WTC11 (cell line): ENCODE measurements at regions not wholly inside any gene's neighbourhood (a gene's known extent, or its start where the extent isn't known, plus 50 kb on each side); places are given as distances from the start of the nearest gene placed in this dataset.

ENCODE experiments used
- ATAC-seq: fragments of 200-7000 bp; cut with Tn5 transposase; 2 replicates; pipeline ENCODE4 v1.10.0; 2021; ENCODE audit warnings: mild to moderate bottlenecking, moderate library complexity
- CTCF ChIA-PET: fragments of 300-600 bp; sonication (Branson Sonifier 250); formaldehyde crosslinking; loops from one replicate; lab custom pipeline; 2021; ENCODE audit warnings: antibody characterized with exemption; lab: Charles Lee
- POLR2A ChIA-PET: fragments of 350-600 bp; sonication (Branson Sonifier 250); formaldehyde crosslinking; loops from one replicate; lab custom pipeline; 2021; ENCODE audit warnings: antibody characterized with exemption; lab: Charles Lee
- DNase-seq: peaks from one replicate; pipeline ENCODE4 v3.0.0; 2021; ENCODE audit warnings: low spot score
- H3K27ac Mint-ChIP-seq: 2 replicates; pipeline ENCODE4 v1.8.0; 2021; ENCODE audit warnings: mixed read lengths
- H3K27me3 Mint-ChIP-seq: 2 replicates; pipeline ENCODE4 v1.8.0; 2021; ENCODE audit warnings: low read depth, mild to moderate bottlenecking, moderate library complexity, mixed read lengths
- H3K36me3 Mint-ChIP-seq: 2 replicates; pipeline ENCODE4 v1.8.0; 2021; ENCODE audit warnings: mixed read lengths
- H3K4me1 Mint-ChIP-seq: 2 replicates; pipeline ENCODE4 v1.8.0; 2022; ENCODE audit warnings: mixed read lengths
- H3K4me3 Mint-ChIP-seq: 2 replicates; pipeline ENCODE4 v1.8.0; 2021; ENCODE audit warnings: mild to moderate bottlenecking, moderate library complexity, mixed read lengths
- H3K9me3 Mint-ChIP-seq: 2 replicates; pipeline ENCODE4 v1.8.0; 2021; ENCODE audit warnings: mixed read lengths
- ATF1 ChIP-seq: sonication (generic); formaldehyde crosslinking; IDR thresholded peaks from 2 replicates; pipeline ENCODE4 v1.8.1; 2023; ENCODE audit warnings: mild to moderate bottlenecking, moderate library complexity, missing genetic modification reagents
- ATF3 ChIP-seq: sonication (generic); formaldehyde crosslinking; conservative IDR thresholded peaks from 2 replicates; pipeline ENCODE4 v1.8.1; 2022; ENCODE audit warnings: mild to moderate bottlenecking, missing genetic modification reagents
- CREM ChIP-seq: sonication (generic); formaldehyde crosslinking; IDR thresholded peaks from 2 replicates; pipeline ENCODE4 v1.8.1; 2022; ENCODE audit warnings: mild to moderate bottlenecking, missing genetic modification reagents, moderate library complexity
- E2F1 ChIP-seq: sonication (generic); formaldehyde crosslinking; IDR thresholded peaks from 2 replicates; pipeline ENCODE4 v1.8.0; 2022; ENCODE audit warnings: mild to moderate bottlenecking, missing genetic modification reagents
- E2F4 ChIP-seq: sonication (generic); formaldehyde crosslinking; IDR thresholded peaks from 2 replicates; pipeline ENCODE4 v1.8.1; 2022; ENCODE audit warnings: low read depth, mild to moderate bottlenecking, moderate library complexity, missing genetic modification reagents, borderline replicate concordance
- E2F5 ChIP-seq: sonication (generic); formaldehyde crosslinking; IDR thresholded peaks from 2 replicates; pipeline ENCODE4 v1.8.1; 2022; ENCODE audit warnings: mild to moderate bottlenecking, moderate library complexity, missing genetic modification reagents
- FOXK1 ChIP-seq: sonication (generic); formaldehyde crosslinking; IDR thresholded peaks from 2 replicates; pipeline ENCODE4 v1.8.0; 2022; ENCODE audit warnings: mild to moderate bottlenecking, moderate library complexity, missing genetic modification reagents
- GTF2I ChIP-seq: fragments of 250-450 bp; sonication (Bioruptor Pico); conservative IDR thresholded peaks from 2 replicates; pipeline ENCODE4 v1.4.0; 2021; ENCODE audit warnings: mild to moderate bottlenecking
- HMGA2 ChIP-seq: fragments of 250-450 bp; sonication (Bioruptor Pico); IDR thresholded peaks from 2 replicates; pipeline ENCODE4 v1.4.0; 2021; ENCODE audit warnings: mild to moderate bottlenecking, moderate library complexity
- HMGXB4 ChIP-seq: sonication (generic); formaldehyde crosslinking; IDR thresholded peaks from 2 replicates; pipeline ENCODE4 v1.8.1; 2023; ENCODE audit warnings: mild to moderate bottlenecking, moderate library complexity, missing genetic modification reagents
- NR2C2 ChIP-seq: sonication (generic); formaldehyde crosslinking; IDR thresholded peaks from 2 replicates; pipeline ENCODE4 v1.8.0; 2022; ENCODE audit warnings: mild to moderate bottlenecking, missing genetic modification reagents
- NR3C1 ChIP-seq: sonication (generic); formaldehyde crosslinking; conservative IDR thresholded peaks from 2 replicates; pipeline ENCODE4 v1.8.1; 2023; ENCODE audit warnings: low read depth, mild to moderate bottlenecking, missing genetic modification reagents
- PREB ChIP-seq: sonication (generic); formaldehyde crosslinking; IDR thresholded peaks from 2 replicates; pipeline ENCODE4 v1.8.1; 2022; ENCODE audit warnings: mild to moderate bottlenecking, missing genetic modification reagents, moderate library complexity, borderline replicate concordance
- PRRX2 ChIP-seq: fragments of 250-450 bp; sonication (Bioruptor Pico); IDR thresholded peaks from 2 replicates; pipeline ENCODE4 v1.8.0; 2021; ENCODE audit warnings: mild to moderate bottlenecking
- RELA ChIP-seq: sonication (generic); formaldehyde crosslinking; IDR thresholded peaks from 2 replicates; pipeline ENCODE4 v1.8.1; 2022; ENCODE audit warnings: missing genetic modification reagents, mild to moderate bottlenecking, borderline replicate concordance
- RORB ChIP-seq: fragments of 250-450 bp; sonication (Bioruptor Pico); IDR thresholded peaks from 2 replicates; pipeline ENCODE4 v1.9.0; 2021; ENCODE audit warnings: mild to moderate bottlenecking
- SMAD3 ChIP-seq: sonication (generic); formaldehyde crosslinking; IDR thresholded peaks from 2 replicates; pipeline ENCODE4 v1.8.0; 2022; ENCODE audit warnings: missing genetic modification reagents, mild to moderate bottlenecking, borderline replicate concordance
- SOX15 ChIP-seq: fragments of 250-450 bp; sonication (Bioruptor Pico); IDR thresholded peaks from 2 replicates; pipeline ENCODE4 v1.9.0; 2021; ENCODE audit warnings: mild to moderate bottlenecking
- SP1 ChIP-seq: sonication (generic); formaldehyde crosslinking; conservative IDR thresholded peaks from 2 replicates; pipeline ENCODE4 v1.8.1; 2022; ENCODE audit warnings: missing genetic modification reagents
- USF1 ChIP-seq: sonication (generic); formaldehyde crosslinking; IDR thresholded peaks from 2 replicates; pipeline ENCODE4 v1.8.0; 2022; ENCODE audit warnings: mild to moderate bottlenecking, missing genetic modification reagents
- ZBTB43 ChIP-seq: sonication (generic); formaldehyde crosslinking; IDR thresholded peaks from 2 replicates; pipeline ENCODE4 v1.8.1; 2023; ENCODE audit warnings: mild to moderate bottlenecking, missing genetic modification reagents
- ZNF121 ChIP-seq: sonication (generic); formaldehyde crosslinking; IDR thresholded peaks from 2 replicates; pipeline ENCODE4 v1.8.0; 2023; ENCODE audit warnings: missing genetic modification reagents
- ZNF317 ChIP-seq: sonication (generic); formaldehyde crosslinking; IDR thresholded peaks from 2 replicates; pipeline ENCODE4 v1.8.1; 2023; ENCODE audit warnings: low read depth, mild to moderate bottlenecking, moderate library complexity, missing genetic modification reagents, borderline replicate concordance
- ZSCAN18 ChIP-seq: fragments of 250-450 bp; sonication (Bioruptor Pico); IDR thresholded peaks from 2 replicates; pipeline ENCODE4 v2.1.2; 2022; ENCODE audit warnings: mild to moderate bottlenecking, moderate library complexity

- no peak for TF ChIP-seq GTF2I
- no peak for TF ChIP-seq PRRX2 (CRISPR knock-in tag)
- TF ChIP-seq RELA (CRISPR knock-in tag): no peak
- no peak for TF ChIP-seq SOX15
- TF ChIP-seq USF1 (CRISPR knock-in tag): no peak
- TF ChIP-seq HMGXB4 (CRISPR knock-in tag): no peak
- no peak for TF ChIP-seq SMAD3 (CRISPR knock-in tag)
These were observed 735.6 kb upstream of the MARCKS start (continued) for GRCh38 chr6:113121571-113121970.

GRCh38 chr6:113122060-113122459, 735.1 kb upstream of the MARCKS start:
- CTCF ChIA-PET: interaction anchor here (2.1 kb wide), 1 partner anchor 757 kb away, joined by 4 read pairs; no protein-coding TSS in a partner anchor
- Mint-ChIP-seq H3K4me3 (no peak overlapping the region), H3K27me3 (no peaks in the 10 kb centered on the region), H3K27ac (peak overlapping the region; percentile 42; the same call in 1 of the 2 replicates), H3K4me1 (peaks cover 4% of the 10 kb centered on the region), H3K9me3 (peaks cover 12% of the 10 kb centered on the region), H3K36me3 (no peaks in the 10 kb centered on the region)
- ATAC-seq: peak; percentile 100
- TF ChIP-seq E2F5 (CRISPR knock-in tag): no peak
- TF ChIP-seq ZNF317: no peak
- no peak for TF ChIP-seq ZBTB43 (CRISPR knock-in tag)
- TF ChIP-seq ATF1 (CRISPR knock-in tag): no peak
- TF ChIP-seq E2F4: no peak
- TF ChIP-seq NR3C1 (CRISPR knock-in tag): no peak
- TF ChIP-seq PREB (CRISPR knock-in tag): no peak
- no peak; the same call in 1 of the 2 replicates for TF ChIP-seq HMGA2 (CRISPR knock-in tag)
- peak; percentile 21 for DNase-seq
- POLR2A ChIA-PET: no interaction called here

- Mint-ChIP-seq H3K27ac (no peak overlapping the region), H3K4me1 (peaks cover 4% of the 10 kb centered on the region), H3K9me3 (no peaks in the 10 kb centered on the region), H3K4me3 (no peak overlapping the region), H3K36me3 (no peaks in the 10 kb centered on the region), H3K27me3 (no peaks in the 10 kb centered on the region)
- DNase-seq (no peak), ATAC-seq (no peak)
- ChIA-PET POLR2A (no interaction called here), CTCF (no interaction called here)
- TF ChIP-seq ZSCAN18 (CRISPR knock-in tag) (no peak), CREM (CRISPR knock-in tag) (no peak), ZNF121 (CRISPR knock-in tag) (no peak), NR2C2 (CRISPR knock-in tag) (no peak), SP1 (CRISPR knock-in tag) (no peak), E2F1 (CRISPR knock-in tag) (no peak), ATF3 (no peak), FOXK1 (no peak), RORB (CRISPR knock-in tag) (no peak)
These were observed 731.5 kb upstream of the MARCKS start for GRCh38 chr6:113125626-113126025.
